ENCODE measurements at regions not wholly inside any gene's neighbourhood (a gene's known extent, or its start where the extent isn't known, plus 50 kb on each side); places are given as distances from the start of the nearest gene placed in this dataset.

DNA sequence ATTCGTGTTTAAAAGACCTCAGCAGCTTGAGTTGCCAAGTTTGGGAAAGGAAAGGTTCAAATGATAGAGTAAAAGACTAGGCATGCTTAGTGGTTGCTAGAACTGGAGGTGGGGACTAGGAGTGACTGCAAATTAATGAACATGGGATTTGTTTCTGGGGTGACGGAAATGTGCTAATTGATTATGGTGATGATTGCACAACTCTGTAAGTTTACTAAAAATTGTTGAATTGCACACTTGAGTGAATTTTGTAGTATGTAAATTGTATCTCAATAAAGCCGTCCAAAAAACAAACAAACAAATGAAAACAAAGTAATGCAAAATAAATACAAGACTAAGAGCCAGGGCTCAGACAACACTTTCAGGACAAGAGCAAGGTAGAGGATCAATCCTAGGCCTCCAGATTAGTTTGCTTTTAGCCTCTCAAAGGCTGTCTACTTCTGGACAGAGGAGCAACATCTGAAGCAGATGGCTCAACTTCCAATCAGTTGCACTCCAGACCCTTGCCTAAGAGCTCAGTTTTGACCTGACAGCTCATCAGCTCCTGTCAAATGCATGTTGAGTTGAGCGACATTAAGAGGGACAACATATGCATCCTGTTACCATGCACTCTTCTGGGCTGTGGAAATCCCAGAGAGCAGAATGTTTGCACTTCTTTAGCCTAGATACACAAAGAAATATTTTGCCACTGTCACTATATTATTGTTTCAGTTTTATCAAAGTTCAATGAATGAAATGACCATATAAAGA lies 111.2 kb upstream of the ASIC2 start:
- DNase-seq (ENCODE audit: low read depth): no peak

DNA sequence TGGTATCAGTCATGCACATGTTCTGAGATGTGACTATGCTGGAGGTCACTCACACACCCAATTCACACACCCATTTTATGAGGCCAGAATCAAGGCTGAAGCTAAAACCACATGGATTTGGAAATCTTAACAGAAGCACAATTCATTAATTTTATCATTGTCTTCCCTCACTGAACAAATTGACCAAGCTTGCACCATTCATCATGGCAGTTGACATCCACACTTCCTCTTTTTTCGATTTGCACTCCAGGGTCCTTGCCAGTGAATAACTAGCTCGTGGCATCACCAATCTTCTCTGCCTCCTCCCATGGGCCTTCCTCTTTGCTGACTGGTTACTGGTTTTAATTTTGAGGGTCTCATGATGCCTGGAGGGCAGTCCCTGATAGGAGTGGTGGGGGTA lies 123.0 kb upstream of the ASIC2 start:
- DNase-seq (ENCODE audit: low read depth): no peak

DNA sequence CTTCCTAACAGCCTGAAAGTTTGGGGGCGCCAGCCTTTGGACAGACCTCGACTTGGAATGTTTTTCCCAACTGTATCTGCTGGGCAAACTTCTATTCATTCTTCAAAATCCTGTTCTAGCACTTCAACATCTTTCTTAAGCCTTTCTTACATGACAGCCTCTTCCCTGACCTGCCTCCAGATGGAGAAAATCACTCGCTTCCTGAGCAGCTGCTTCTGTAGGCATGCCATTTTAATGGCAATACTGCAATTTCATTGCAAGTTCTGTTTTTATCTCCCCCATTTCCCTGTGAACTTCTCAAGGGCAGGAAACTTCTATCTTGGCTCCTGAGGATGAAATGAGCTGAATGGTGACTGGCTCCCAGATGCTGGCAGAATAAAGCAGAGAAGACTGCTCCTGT lies 128.8 kb upstream of the ASIC2 start:
- DNase-seq (ENCODE audit: low read depth): no peak

DNA sequence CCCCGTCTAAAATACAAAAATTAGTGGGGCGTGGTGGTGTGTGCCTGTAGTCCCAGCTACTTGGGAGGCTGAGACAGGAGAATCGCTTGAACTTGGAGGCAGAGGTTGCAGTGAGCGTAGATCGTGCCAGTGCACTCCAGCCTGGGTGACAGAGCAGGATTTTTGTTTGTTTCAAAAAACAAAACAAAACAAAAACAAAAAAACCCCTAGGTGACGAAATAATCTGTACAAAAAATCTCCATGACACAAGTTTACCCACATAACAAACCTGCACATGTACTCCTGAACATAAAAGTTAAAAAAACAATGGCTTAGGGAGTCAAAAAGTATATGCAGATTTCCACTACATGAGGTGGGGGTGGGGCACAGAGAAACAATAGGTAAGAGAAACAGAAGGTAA lies 140.5 kb upstream of the ASIC2 start:
- no peak for DNase-seq (ENCODE audit: low read depth)

DNA sequence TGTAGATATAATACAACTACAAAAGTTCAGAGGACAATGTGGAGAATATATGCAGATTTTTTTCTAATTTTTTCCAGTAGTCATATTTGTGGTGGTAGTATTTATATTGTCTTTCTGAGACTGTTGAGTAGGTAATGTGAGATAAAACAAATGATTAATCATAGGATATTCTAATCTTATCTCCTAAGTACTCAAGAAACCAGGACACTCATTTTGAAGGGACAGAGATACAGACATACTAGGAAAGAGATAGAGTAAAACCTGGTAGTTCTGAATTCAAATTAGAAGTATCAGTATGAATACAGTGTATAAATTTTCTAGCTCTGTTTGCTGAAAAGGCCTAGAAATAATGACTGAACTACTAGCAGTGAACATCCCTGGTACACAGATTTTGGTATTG lies 141.7 kb upstream of the ASIC2 start:
- DNase-seq (ENCODE audit: low read depth): no peak

DNA sequence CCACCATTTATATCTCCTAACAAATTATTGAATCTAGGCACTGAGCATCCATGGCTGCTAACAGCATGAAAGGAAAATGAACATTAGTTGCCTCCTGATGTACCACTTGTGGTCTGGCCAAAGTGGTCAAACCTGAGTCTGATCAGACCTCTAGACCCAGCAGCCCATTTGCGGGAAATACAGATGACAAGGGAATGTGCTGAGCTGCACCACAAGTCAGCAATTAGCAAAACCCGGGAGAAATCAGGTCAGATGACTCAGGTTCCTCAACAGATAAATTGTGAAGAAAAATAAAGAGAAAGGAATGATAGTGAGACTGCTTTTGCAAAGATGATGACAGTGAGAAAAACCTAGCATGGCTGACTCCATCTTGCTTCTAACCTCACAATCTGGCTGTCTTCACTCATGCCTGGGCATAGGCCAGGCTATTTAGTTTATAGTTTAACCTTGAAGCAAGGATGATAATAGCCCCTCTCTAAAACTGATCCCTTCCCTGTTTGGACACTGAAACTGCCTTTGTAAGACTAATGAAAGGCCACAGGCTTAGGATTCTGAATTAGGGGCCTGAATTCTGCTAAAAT lies 142.7 kb upstream of the ASIC2 start:
- DNase-seq (ENCODE audit: low read depth): no peak

DNA sequence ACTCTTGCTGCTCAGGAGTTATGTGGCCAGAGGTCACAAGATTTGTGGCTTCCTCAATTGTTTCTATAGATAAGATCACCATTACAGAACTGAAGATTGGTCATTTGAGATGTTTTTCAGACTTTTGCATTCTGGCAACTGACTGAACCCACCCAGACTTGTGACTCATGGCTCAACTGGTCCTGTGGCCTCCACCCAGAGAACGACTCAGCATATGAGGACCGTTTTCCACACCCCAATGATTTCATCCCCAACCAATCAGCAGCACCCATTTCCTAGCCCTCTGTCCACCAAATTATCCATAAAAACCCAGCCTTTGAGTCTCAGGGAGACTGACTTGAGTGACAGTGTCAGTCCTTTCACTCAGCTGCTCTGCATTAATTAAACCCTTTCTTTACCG lies 143.2 kb upstream of the ASIC2 start:
- DNase-seq (ENCODE audit: low read depth): no peak

DNA sequence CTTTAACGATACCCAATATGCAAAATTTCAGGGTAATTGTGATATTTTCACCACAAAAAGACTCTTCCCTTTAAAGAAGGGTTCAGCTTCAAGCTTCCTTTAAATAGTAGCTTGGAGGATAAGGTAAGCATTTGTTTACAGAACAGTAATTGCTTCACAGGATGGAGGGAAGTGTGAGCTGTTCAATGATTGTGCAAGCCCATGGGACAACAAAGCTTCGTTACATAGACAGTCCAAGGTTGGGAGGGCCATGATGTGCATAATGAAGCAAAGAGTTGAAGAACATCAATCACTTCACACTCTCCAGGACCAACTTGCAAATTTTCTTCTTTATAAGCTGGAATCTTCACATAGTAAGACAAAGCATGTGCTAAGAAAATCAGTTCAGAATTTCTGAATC lies 145.0 kb upstream of the ASIC2 start:
- DNase-seq (ENCODE audit: low read depth): no peak

DNA sequence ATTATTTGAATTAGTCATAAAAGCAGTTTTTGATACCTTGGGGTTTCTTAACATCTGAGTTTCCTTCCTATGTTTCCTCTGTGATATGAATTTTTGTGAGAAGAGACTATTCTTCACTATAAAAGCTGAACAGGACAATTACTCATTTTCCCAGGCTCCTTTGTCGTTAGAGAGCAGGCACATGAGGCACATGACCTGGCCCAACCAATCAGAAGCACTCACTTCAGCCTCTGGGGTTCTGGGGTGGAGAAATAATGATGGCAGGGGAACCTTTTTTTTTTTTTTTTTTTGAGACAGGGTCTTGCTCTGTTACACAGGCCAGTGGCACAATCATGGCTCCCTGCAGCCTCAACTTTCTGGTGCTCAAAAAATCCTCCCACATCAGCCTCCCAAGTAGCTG lies 145.5 kb upstream of the ASIC2 start:
- DNase-seq (ENCODE audit: low read depth): no peak

DNA sequence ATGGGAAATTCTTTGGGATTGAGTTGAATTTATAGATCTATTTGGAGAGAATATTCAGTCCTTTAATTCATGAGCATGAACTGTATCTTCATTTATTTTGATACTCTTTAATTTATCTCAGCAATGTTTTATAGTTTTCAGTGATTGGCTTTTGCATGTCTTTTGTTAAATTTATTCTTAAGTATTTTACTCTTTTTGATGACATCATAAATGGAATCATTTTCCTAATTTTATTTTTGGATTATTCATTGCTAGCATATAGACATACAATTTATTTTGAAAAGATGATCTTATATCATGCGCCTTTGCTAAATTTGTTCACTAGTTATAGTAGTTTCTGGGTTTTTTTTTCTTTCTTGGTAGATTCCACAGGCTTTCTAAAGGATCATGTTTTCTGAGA lies 149.2 kb upstream of the ASIC2 start:
- no peak for DNase-seq (ENCODE audit: low read depth)

DNA sequence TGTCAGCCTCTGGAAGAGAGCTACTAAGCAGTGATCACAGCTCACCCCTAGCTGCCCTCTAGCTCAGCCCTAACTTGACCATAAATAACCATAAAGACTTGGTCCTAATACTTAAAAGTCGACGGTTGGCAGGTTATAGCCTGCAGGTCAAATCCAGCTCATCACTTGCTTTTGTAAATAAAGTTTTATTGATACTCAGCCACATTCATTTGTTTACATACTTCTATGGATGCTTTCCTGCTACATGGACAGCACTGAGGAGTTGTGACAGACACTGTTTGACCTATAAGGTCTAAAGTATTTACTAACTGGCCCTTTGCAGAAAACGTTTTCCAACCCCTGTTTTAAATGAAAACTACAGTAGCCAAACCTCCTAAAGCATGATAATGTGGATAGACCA lies 151.6 kb upstream of the ASIC2 start:
- DNase-seq (ENCODE audit: low read depth): no peak

DNA sequence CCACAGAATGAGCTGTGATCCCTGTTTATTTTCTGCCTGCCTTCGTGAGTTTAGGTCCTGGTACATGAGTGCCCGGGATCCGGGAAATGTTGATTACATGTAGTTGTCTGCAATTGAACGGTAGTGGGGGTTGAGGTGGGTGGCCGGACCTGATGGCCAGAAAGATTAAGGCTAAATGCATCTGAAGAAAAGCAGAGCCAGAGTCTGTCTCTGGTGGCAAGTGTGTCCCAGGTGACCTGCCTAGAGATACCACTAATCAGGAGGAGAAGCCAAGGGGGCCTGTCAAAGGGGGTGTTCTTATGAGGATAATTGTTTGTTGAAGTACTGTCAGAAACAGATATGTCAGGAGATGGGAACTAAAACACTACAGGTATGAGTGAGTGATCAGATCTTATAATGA lies 154.0 kb upstream of the ASIC2 start:
- no peak for DNase-seq (ENCODE audit: low read depth)

DNA sequence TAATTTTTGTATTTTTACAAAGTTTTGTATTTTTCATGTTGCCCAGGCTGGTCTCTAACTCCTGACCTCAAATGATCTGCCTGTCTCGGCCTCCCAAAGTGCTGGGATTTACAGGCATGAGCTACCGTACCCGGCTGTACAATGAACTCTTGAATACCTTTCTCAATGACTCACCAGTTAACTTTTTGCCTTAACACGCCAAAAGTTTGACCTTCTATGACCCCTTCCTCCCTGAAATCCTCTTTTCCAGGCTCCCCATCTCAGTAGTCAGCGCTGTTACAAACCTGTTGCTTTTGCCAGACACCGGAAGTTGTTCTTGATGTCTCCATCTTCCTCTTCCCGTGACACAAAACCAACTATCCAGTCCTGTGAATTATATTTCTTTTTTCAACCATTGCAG lies 158.1 kb upstream of the ASIC2 start:
- DNase-seq (ENCODE audit: low read depth): no peak

DNA sequence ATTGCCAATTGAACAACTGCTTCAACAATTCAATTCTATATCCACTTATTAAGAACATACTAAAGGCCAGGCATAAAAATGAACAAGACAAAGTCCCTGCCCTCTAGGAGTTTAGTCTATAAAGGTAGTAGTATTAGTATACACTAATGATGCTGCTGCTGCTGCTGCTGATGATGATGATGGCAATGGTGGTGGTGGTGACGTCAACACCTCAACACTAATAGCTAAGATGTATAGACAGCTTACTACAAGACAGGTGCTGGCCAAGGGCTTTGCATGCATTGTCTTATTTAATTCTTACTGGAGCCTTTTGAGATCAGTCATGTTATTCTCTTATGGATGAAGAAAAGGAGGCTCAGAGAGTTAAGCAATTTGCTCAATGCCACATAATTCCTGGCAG lies 164.4 kb upstream of the ASIC2 start:
- DNase-seq (ENCODE audit: low read depth): no peak

DNA sequence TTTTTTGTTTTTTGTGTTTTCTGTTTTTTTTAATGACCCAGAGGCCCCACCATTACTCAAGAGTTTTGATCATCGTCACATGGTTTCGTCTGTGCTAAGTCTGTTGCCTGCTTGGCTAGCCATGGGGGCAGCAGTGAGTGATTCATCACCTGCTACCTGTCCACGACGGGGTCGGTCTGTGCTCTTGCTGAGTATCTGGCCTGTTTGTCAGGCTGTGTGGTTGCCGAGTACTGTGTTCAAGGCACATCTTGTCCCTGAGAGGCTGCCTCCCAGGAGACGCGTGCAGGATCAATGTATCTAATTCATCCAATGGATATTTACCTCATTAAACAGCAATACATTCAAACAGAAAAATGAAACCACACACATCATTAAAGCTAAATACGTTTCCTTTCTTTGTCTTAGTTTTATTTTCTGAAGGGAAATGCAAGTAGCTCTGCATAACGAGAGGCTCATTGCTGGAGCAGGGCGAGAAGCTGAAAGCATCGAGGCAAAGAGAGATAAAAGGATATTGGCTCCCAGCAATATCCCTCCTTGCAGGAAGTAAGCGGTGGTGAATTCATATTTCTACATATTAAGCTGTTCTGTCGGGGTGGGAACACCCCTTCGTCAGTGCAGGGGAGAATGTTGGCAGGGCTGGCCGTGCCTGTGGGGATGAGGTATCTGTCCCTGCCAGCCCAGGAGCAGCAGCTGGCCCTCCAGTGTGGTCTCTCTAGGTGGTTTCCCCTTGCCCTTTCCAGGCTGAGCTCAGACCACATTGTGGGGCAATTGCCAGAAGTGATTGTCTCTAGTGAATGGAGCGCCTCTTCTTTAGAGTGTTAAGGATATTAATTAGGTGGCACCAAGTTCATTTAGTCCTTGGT lies 166.2 kb upstream of the ASIC2 start:
- no peak for DNase-seq (ENCODE audit: low read depth)

DNA sequence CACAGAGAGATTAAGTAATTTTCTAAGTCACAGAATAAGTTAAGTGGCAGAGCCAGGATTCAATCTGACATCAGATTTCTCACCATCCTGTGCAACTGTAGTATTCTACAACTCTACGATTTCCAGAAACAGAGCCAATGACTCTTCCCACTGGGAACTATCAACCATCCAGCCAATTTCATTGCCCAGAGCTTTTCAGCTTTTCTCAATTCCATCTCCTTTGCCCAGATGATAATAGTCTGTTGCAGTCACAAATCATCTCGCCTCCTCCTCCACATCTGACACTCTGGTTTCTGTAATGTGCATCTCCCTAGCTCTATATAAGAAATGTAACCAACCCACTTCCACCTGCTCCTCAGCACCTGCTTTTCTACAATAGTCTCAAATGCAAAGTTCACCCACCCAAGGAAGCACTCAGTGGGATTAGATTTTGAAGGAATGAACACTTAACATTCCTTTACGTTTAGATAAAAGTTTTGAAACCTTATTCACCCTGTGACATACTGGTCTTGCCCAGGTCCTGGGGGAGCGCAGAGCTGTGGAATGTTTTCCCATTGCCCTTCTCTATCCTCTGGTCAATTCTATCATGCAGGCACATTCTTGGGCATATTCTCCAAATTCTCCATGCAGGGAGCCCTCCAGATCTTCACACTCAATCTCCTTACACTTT lies 167.8 kb upstream of the ASIC2 start:
- no peak for DNase-seq (ENCODE audit: low read depth)

DNA sequence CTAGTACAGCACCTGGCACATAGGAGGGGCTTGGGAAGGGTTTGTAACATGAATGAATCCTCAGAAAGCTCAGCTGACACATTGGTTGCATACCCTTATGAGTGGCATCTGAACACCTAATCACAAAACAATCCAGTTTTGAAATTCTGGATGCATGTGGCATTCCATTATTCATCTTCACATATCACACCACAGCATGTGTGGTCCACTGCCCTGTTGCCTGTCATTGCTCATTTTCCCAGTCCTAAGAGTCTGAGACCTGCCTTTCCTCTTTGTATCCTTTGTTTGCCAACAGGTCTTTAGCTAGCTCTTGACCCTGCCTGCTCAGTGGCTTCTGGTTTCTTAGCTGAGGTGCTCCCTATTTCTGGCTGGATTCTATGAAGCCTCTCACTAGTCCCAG lies 170.8 kb upstream of the ASIC2 start:
- DNase-seq (ENCODE audit: low read depth): no peak

DNA sequence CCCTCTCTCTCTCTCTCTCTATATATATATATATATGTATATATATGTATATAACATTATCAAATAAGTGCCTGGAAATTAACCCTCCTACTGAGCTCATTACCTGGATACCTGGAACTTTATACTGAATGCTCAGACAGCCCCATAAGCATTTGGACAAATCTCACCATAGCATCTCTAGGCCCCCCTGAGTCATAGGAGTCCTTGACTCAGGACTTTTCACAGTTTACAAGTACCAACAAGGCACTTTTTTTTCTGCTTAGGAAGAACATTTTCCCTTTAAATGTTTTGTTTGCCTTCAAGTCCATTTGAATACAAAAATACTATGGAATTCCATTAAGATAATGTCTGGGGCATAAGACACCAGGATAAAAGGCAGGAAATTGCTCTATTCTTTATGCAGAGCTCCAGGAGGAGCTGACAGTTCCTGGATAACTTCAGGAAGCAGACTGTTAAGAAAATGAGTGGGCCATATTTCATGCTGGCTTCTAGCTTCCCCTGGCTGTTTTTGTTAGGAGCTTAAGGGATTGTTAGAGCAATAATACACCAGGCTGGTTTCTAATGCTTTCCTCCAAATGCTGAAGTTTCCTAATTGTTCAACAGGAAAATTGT lies 171.7 kb upstream of the ASIC2 start:
- DNase-seq (ENCODE audit: low read depth): no peak

DNA sequence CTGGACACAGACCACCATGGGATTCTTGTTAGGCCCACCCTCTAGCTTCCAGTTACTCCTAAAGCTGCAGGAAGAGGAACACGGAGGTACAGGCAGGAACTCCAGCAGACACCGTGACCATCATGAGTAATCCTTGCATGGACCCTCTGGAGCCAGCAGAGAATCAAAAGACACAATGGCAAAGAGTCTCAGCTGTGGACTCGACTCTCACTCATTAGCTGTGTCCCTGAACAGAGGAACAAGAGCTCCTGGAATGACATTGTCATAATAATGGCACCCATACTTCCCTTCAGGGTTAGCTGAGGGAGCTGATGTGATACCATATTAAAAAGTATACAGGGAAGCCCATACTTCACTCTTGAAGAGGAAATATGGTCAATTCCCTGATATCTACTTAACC lies 176.3 kb upstream of the ASIC2 start:
- DNase-seq (ENCODE audit: low read depth): no peak

DNA sequence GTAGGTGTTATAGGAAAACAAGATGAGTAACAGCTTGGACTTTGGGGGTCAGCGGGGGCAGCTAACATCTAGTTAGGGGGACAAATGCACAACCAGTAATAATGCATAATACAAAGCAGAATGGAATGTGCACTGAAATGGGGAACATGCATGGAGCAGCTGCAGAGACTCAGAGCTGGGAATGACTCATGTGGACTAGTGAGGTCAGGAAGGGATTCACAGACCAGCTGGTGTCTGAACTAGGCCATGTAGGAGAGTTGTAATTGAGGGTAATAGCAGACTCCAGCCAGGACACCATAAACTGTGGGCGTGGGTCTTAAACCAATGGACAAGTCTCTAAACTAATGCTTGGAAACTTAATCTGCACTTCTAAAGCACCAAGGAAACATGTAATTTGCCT lies 176.8 kb upstream of the ASIC2 start:
- DNase-seq (ENCODE audit: low read depth): no peak

DNA sequence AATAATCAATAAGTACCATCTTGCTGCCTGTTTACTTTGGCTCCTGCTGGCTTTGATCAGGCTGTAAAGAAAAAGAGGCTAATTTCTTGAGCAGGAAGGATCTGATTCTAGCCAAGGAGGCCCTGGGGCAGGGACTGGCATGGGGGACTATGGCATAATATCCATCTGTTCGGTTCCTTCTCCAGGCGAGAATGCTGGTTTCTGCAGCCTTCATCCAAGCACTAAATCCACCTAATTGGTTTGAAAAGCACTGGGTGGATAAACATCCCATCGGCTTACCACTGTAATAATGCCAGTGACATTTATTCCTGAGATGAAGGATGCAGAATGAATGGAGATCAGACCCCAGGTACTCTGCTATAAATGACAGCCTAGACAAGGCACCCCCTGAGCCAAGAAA lies 180.0 kb upstream of the ASIC2 start:
- no peak for DNase-seq (ENCODE audit: low read depth)

DNA sequence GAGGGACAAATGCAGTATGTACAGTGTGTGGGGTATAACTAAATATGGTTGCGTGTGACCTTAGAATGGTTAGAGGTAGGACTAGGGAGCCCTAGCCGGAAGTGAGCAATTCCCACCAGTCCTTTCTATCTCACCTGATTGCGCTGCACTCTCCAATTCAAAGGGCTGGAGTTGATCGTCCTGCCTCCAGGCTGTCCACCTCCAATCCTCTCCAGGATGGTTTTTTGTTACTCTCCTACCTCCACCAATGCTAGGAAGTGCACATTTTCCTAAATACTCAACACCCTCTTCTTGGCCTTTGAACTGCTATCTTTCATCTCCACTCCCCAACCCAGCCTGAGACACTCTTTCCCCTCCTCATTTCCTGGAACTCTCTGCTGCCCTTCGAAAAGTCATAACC lies 181.7 kb upstream of the ASIC2 start:
- no peak for DNase-seq (ENCODE audit: low read depth)
